ENCODE measurements at regions not wholly inside any gene's neighbourhood (a gene's known extent, or its start where the extent isn't known, plus 50 kb on each side); places are given as distances from the start of the nearest gene placed in this dataset.
"Not testable (repeated sequence)": the region's sequence is repeated elsewhere in the genome, so short reads cannot be mapped to it uniquely, and the experiment has no call there.

- no peak for DNase-seq
These were observed 101.3 kb downstream of the AKAP11 start for GRCh38 chr13:42373048-42373812.

- no peak for DNase-seq
These were observed 103.7 kb downstream of the AKAP11 start for GRCh38 chr13:42375663-42376062.

GRCh38 chr13:42377640-42378382 is 105.9 kb downstream of the AKAP11 start:
- DNase-seq: no peak

- DNase-seq: no peak
These were observed 106.4 kb downstream of the AKAP11 start for GRCh38 chr13:42378383-42378780.

- DNase-seq: no peak
These were observed 107.3 kb downstream of the AKAP11 start for GRCh38 chr13:42379241-42379640.

- DNase-seq: no peak
These were observed 108.6 kb downstream of the AKAP11 start for GRCh38 chr13:42380420-42381164.

- DNase-seq: no peak
These were observed 109.1 kb downstream of the AKAP11 start for GRCh38 chr13:42381165-42381425.

- DNase-seq: not testable (repeated sequence)
These were observed 109.5 kb downstream of the AKAP11 start for GRCh38 chr13:42381426-42381825.

- no peak for DNase-seq
These were observed 111.1 kb downstream of the AKAP11 start for GRCh38 chr13:42383025-42383424.

GRCh38 chr13:42384265-42384664 is 112.3 kb downstream of the AKAP11 start:
- no peak for DNase-seq

GRCh38 chr13:42388326-42388725 is 116.4 kb downstream of the AKAP11 start:
- DNase-seq: no peak

- DNase-seq: no peak
These were observed 117.1 kb downstream of the AKAP11 start for GRCh38 chr13:42389041-42389440.

- DNase-seq: no peak
These were observed 120.2 kb downstream of the AKAP11 start for GRCh38 chr13:42392180-42392579.

- no peak for DNase-seq
These were observed 121.0 kb downstream of the AKAP11 start for GRCh38 chr13:42392716-42393572.

- DNase-seq: no peak
These were observed 121.8 kb downstream of the AKAP11 start for GRCh38 chr13:42393573-42394360.

GRCh38 chr13:42394361-42394708 is 122.4 kb downstream of the AKAP11 start:
- DNase-seq: no peak

- DNase-seq: no peak
These were observed 122.7 kb downstream of the AKAP11 start for GRCh38 chr13:42394711-42395085.

- DNase-seq: no peak
These were observed 123.3 kb downstream of the AKAP11 start for GRCh38 chr13:42395086-42395821.

GRCh38 chr13:42396501-42396900 is 124.5 kb downstream of the AKAP11 start:
- DNase-seq: no peak

GRCh38 chr13:42396901-42397655 is 125.1 kb downstream of the AKAP11 start:
- no peak for DNase-seq

GRCh38 chr13:42398533-42398932 is 126.6 kb downstream of the AKAP11 start:
- DNase-seq: no peak
